GM12864 (cell line): ENCODE measurements at regions not wholly inside any gene's neighbourhood (a gene's known extent, or its start where the extent isn't known, plus 50 kb on each side); places are given as distances from the start of the nearest gene placed in this dataset.

Experiments
- DNase-seq: peaks from one replicate; pipeline ENCODE4 v3.0.0-alpha.2; 2011; ENCODE audit warnings: low read depth
- H3K4me3 ChIP-seq: 2 replicates; pipeline ENCODE4 v1.5.1; 2011; ENCODE audit warnings: mild to moderate bottlenecking, low read depth, low read length, control low read depth
- CTCF ChIP-seq: IDR thresholded peaks from 2 replicates; pipeline ENCODE4 v1.5.1; 2011; ENCODE audit warnings: low read depth, mild to moderate bottlenecking, moderate library complexity, low read length, control low read depth, inconsistent platforms; ENCODE audit errors: missing control alignments

GRCh38 chr6:113381232-113381631 lies 475.9 kb upstream of the MARCKS start:
- TF ChIP-seq CTCF: no peak
- DNase-seq: no peak
- H3K4me3 ChIP-seq: no peak overlapping the region

- H3K4me3 ChIP-seq: no peak overlapping the region
- TF ChIP-seq CTCF: no peak
- peak; percentile 43 for DNase-seq
Measured at GRCh38 chr6:113381959-113382358, 475.2 kb upstream of the MARCKS start.

GRCh38 chr6:113383701-113384100 lies 473.4 kb upstream of the MARCKS start:
- TF ChIP-seq CTCF: no peak
- no peak overlapping the region for H3K4me3 ChIP-seq
- no peak for DNase-seq

- no peak for DNase-seq
- H3K4me3 ChIP-seq: no peak overlapping the region
- no peak for TF ChIP-seq CTCF
Measured at GRCh38 chr6:113385020-113385431, 472.1 kb upstream of the MARCKS start.

GRCh38 chr6:113388996-113389395 lies 468.1 kb upstream of the MARCKS start:
- TF ChIP-seq CTCF: no peak
- H3K4me3 ChIP-seq: no peak overlapping the region
- no peak for DNase-seq

GRCh38 chr6:113392551-113393055 lies 464.5 kb upstream of the MARCKS start:
- no peak for TF ChIP-seq CTCF
- no peak overlapping the region for H3K4me3 ChIP-seq
- DNase-seq: no peak

- no peak for TF ChIP-seq CTCF
- no peak overlapping the region for H3K4me3 ChIP-seq
- no peak for DNase-seq
Measured at GRCh38 chr6:113394216-113394615, 462.9 kb upstream of the MARCKS start.
